HL-60 (cell line): ENCODE measurements at regions not wholly inside any gene's neighbourhood (a gene's known extent, or its start where the extent isn't known, plus 50 kb on each side); places are given as distances from the start of the nearest gene placed in this dataset.

Source experiments
- CTCF ChIP-seq: IDR thresholded peaks from one replicate; pipeline ENCODE4 v1.5.1; 2011; ENCODE audit warnings: low read length, control low read depth, inconsistent platforms; ENCODE audit not compliant: insufficient read depth
- POLR2AphosphoS5 ChIP-seq: IDR thresholded peaks from 2 replicates; pipeline ENCODE4 v1.6.1; 2012; ENCODE audit warnings: low read depth

GRCh38 chr12:93954166-93955112, 193.9 kb upstream of the PLXNC1 start:
- TF ChIP-seq CTCF (no peak), POLR2AphosphoS5 (no peak)
